Skin epidermis (tissue), 12 donors: ENCODE measurements at regions not wholly inside any gene's neighbourhood (a gene's known extent, or its start where the extent isn't known, plus 50 kb on each side); places are given as distances from the start of the nearest gene placed in this dataset.
A peak's percentile ranks its signal among the peaks of the same experiment; 100 is the strongest.

Experiments used
- H3K27ac ChIP-seq, 21 experiments: fragments of 200-600 bp; sonication (generic) in 11 of 21; one replicate each; pipeline ENCODE4 v1.5.0; 2020; ENCODE audit warnings: mild to moderate bottlenecking in 3 of 21, inconsistent platforms in 2 of 21, moderate library complexity in 2 of 21
- H3K4me3 ChIP-seq, 7 experiments: fragments of 200-600 bp; sonication (generic) in 2 of 7; one replicate each; pipeline ENCODE4 v1.5.0; 2020; ENCODE audit warnings: inconsistent platforms in 2 of 7, mild to moderate bottlenecking in 2 of 7, moderate library complexity in 1 of 7

DNA sequence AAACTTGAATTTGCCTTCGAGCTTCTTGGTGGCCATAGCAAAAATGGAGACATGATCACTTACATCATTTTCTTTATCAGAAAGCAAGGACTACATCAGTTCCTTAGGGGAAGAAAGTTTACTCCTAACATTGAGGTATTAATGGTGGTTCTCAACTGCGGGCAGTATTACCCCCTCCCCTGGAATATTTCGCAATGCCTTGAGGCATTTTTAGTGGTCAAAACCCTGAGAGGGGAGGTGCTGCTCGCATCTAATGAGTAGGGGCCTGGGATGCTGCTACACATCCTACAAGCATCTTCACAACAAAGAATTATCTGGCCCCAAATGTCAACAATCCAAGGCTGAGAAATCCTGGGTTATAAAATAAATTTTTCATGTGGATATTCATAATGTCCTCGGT lies 222.2 kb upstream of the TSHZ2 start:
- H3K27ac ChIP-seq, result no peak overlapping the region
- no peak overlapping the region for H3K4me3 ChIP-seq

DNA sequence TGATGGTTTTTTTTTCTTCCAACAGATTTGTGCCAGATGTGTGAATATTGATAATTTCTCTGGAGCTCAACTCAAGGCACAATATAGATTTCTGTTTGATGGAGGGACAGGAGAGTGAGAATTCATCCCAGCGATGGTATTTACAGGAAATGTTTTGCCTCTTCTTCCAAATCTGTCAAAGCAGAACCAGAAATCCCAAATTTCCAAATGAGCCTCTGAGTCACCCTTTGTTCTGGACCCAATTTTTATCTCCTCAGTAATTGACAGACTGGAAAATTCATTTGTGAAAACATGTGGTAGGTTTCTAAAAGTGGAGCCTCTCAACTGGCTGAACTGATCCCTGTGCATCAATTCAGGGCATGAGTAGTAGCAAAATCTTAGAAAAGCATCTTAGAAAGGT lies 223.2 kb upstream of the TSHZ2 start:
- H3K27ac ChIP-seq, result peak overlapping the region in 3 of 21 experiments; percentile 20 to 55 (median 28)
- no peak overlapping the region for H3K4me3 ChIP-seq

- Histone ChIP-seq H3K27ac (peak overlapping the region in 7 of 21 experiments; percentile 13 to 66 (median 47)), H3K4me3 (no peak overlapping the region)
These were observed 223.7 kb upstream of the TSHZ2 start for GRCh38 chr20:52748285-52748932.

DNA sequence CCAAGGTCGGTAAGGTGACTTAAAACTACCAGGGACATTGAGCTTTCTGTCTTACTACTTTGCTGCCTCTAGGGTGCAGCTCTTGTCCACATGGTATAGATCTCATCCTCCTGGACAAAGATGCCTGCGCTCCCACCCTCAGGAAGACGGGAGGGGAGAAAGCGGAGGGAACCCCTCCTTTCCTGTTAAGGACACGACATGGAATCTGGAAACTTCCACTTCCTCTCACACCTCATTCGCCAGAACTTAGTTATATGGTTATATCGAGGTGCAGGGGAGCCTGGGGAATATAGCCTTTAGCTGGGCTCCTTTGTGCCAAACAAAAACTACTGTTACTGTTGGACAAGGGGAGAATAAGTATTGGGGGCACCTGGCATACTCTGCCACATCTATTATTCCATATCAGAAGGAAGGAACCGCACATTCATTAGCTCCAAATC lies 224.3 kb upstream of the TSHZ2 start:
- peak overlapping the region in 6 of 21 experiments; percentile 13 to 66 (median 25) for H3K27ac ChIP-seq
- H3K4me3 ChIP-seq, result no peak overlapping the region

GRCh38 chr20:52746770-52747169 lies 225.4 kb upstream of the TSHZ2 start:
- Histone ChIP-seq H3K27ac (no peak overlapping the region), H3K4me3 (no peak overlapping the region)

GRCh38 chr20:52746190-52746589 lies 226.0 kb upstream of the TSHZ2 start:
- no peak overlapping the region for H3K27ac ChIP-seq
- no peak overlapping the region for H3K4me3 ChIP-seq

DNA sequence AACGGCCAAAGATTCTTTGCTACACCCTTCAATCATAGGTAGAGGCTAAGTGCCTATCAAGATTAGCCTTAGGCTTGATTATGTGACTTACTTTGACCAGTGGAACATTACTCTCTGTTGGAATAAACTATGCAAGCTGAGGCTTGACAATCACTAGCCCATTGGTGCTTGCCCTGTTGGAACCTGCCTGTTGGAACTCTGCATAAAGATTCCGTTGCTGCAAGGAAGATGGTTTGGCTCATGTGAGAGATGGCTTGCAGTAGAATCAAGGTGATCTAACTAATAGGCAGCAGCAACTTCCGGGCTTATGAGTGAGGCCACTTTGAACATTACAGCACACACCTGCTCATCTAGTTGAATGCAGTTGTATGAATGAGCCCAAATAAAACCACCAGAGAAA lies 227.7 kb upstream of the TSHZ2 start:
- no peak overlapping the region for H3K27ac ChIP-seq
- no peak overlapping the region for H3K4me3 ChIP-seq

GRCh38 chr20:52738081-52738480 lies 234.1 kb upstream of the TSHZ2 start:
- Histone ChIP-seq H3K27ac (no peak overlapping the region), H3K4me3 (no peak overlapping the region)

DNA sequence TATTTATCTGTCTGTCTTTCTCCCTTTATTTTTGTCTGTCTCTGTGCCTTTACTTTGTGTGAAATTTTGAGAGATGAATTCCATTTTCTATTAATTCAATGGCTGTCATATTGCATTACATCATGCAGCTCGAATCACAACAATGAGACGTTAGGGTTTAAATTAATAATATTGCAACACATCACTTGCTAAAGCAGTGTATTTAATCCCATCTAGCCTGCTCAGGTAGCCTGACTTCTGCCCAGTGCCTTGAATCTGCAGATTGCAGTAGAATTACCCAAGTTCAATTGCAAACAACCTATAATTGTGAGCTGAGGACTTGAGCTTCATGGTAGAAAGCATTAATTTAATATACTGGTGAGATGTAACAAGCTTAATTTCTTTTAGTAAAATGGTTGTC lies 235.7 kb upstream of the TSHZ2 start:
- no peak overlapping the region for H3K27ac ChIP-seq
- no peak overlapping the region for H3K4me3 ChIP-seq

- no peak overlapping the region for H3K4me3 ChIP-seq
These were observed 241.1 kb upstream of the TSHZ2 start for GRCh38 chr20:52731093-52731492.

GRCh38 chr20:52727740-52728456 lies 244.3 kb upstream of the TSHZ2 start:
- Histone ChIP-seq H3K27ac (no peak overlapping the region), H3K4me3 (no peak overlapping the region)

More at GRCh38 chr20:52731093-52731492, 241.1 kb upstream of the TSHZ2 start:
- no peak overlapping the region for H3K27ac ChIP-seq

DNA sequence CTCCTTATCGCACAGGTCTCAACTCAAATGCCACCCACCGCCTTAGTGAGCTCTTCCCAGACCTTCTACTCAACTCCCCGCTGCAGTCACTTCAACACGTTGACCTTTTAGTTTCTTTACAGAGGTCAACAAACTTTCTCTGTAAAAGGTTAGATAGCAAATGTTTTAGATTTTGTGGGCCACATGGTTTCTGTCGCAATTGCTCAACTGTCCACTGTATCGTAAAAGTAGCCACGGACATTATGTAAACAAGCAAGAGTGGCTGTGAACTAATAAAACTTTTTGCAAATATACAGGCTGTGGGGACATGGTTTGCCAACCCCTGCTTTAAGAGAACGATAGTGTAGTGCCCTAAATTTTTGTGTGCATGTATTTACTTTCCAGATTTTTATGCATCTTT lies 247.6 kb upstream of the TSHZ2 start:
- H3K4me3 ChIP-seq, result no peak overlapping the region
- H3K27ac ChIP-seq, result no peak overlapping the region

GRCh38 chr20:52722926-52723688 lies 249.1 kb upstream of the TSHZ2 start:
- no peak overlapping the region for H3K27ac ChIP-seq

GRCh38 chr20:52708137-52708536 lies 264.0 kb upstream of the TSHZ2 start:
- Histone ChIP-seq H3K4me3 (no peak overlapping the region), H3K27ac (no peak overlapping the region)

More at GRCh38 chr20:52722926-52723688, 249.1 kb upstream of the TSHZ2 start:
- no peak overlapping the region for H3K4me3 ChIP-seq

DNA sequence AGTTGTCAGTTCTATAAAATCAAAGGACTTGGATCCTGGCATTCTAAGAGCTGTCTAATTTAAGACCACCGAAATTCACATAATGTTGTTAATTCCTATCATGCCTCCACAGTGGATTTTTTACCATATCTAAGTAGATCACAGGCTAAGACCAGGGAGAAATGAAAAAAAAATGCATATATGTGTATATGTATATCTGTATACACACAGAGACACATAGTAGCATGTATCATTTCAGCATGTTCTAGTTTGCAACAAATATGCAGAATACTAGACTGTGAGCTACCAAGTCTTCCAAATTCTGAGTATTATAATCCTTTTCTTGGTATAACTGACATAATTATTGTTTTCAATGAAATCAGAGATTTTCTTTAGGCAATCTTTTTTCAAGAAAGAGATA lies 267.6 kb upstream of the TSHZ2 start:
- no peak overlapping the region for H3K27ac ChIP-seq
- H3K4me3 ChIP-seq, result no peak overlapping the region

DNA sequence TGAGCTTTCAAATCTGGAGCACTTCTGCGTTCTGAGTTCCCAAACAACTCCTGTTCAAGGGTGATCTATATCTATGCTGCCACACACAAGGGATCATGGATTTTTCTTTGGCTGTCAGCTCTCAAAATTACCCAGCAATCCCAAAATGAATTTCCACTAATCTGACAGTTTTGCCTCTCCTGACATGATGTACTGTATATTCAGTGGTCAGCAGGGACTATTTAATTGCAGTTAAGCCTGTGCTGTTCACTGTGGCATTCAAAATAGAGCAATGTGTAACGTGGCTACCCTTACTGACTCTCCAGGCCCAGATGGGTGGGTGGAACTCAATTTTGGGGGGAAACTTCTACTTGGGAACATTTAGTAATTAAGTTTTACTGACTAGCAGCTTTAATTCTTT lies 283.8 kb upstream of the TSHZ2 start:
- Histone ChIP-seq H3K27ac (no peak overlapping the region), H3K4me3 (no peak overlapping the region)

DNA sequence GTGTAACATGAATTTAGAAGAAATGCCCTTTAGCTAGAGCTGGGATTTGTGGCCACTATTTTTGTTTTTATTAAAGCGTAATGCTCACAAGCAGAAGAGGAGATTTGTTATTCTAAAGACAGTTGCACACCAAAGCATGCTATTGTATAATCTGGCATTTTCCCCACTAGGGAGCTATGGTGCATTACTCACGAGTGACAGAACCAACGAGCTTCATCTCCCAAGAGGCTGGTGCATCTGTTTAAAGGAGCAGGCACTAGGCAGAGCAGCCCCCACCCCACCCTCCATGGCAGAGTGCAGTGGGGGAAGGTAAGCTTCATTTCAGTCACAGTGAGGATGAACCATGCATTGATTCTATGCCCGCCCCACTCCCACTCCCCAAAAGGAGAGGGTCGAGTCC lies 287.3 kb upstream of the TSHZ2 start:
- Histone ChIP-seq H3K27ac (no peak overlapping the region), H3K4me3 (no peak overlapping the region)

GRCh38 chr20:52684176-52684575 lies 288.0 kb upstream of the TSHZ2 start:
- H3K4me3 ChIP-seq, result no peak overlapping the region

GRCh38 chr20:52683761-52684160 lies 288.4 kb upstream of the TSHZ2 start:
- H3K4me3 ChIP-seq, result no peak overlapping the region
- H3K27ac ChIP-seq, result no peak overlapping the region

More at GRCh38 chr20:52684176-52684575, 288.0 kb upstream of the TSHZ2 start:
- H3K27ac ChIP-seq, result no peak overlapping the region

GRCh38 chr20:52682237-52682636 lies 289.9 kb upstream of the TSHZ2 start:
- no peak overlapping the region for H3K4me3 ChIP-seq
- no peak overlapping the region for H3K27ac ChIP-seq

DNA sequence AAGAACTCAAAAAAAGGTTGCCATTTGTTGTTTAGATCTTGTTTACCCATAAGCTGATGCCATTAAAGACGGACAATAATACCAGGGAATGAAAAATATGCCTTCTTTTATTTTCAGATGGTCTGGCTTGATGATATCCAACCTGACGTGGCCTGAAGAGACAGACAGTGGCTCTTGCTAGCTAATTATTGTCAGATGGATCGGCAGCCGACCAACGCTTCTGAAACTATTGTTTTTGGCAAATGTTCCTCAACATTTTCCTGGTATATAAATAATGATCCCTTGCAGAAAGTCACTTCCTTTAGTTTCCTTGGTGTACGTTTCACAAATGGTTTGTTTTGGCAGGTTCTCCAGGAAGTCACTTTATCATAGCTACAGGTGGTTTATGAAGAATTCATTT lies 290.9 kb upstream of the TSHZ2 start:
- Histone ChIP-seq H3K27ac (no peak overlapping the region), H3K4me3 (no peak overlapping the region)
